Parathyroid adenoma (tissue), 2 donors: ENCODE measurements at regions not wholly inside any gene's neighbourhood (a gene's known extent, or its start where the extent isn't known, plus 50 kb on each side); places are given as distances from the start of the nearest gene placed in this dataset.
A peak's percentile ranks its signal among the peaks of the same experiment; 100 is the strongest.

Experiments used
- H2AFZ ChIP-seq: fragments of 300-600 bp; sonication (generic); one replicate; pipeline ENCODE4 v1.7.0; 2017; ENCODE audit warnings: antibody characterized with exemption, mild to moderate bottlenecking
- H3K27ac ChIP-seq: fragments of 300-600 bp; sonication (generic); one replicate; pipeline ENCODE4 v1.7.0; 2017
- H3K27me3 ChIP-seq: fragments of 300-600 bp; sonication (generic); one replicate; pipeline ENCODE4 v1.7.0; 2017; ENCODE audit warnings: low read length; ENCODE audit not compliant: control insufficient read depth, insufficient read depth
- H3K36me3 ChIP-seq: fragments of 300-600 bp; sonication (generic); one replicate; pipeline ENCODE4 v1.7.0; 2017; ENCODE audit warnings: low read length; ENCODE audit not compliant: control insufficient read depth, insufficient read depth
- H3K4me1 ChIP-seq: fragments of 300-600 bp; sonication (generic); one replicate; pipeline ENCODE4 v1.7.0; 2017; ENCODE audit warnings: control low read depth
- H3K4me2 ChIP-seq: fragments of 300-600 bp; sonication (generic); one replicate; pipeline ENCODE4 v1.7.0; 2017; ENCODE audit warnings: low read length
- H3K4me3 ChIP-seq: fragments of 300-600 bp; sonication (generic); one replicate; pipeline ENCODE4 v1.7.0; 2017; ENCODE audit warnings: low read depth, low read length
- H3K79me2 ChIP-seq: fragments of 300-600 bp; sonication (generic); one replicate; pipeline ENCODE4 v1.7.0; 2017; ENCODE audit warnings: control low read depth
- H3K9ac ChIP-seq: fragments of 300-600 bp; sonication (generic); one replicate; pipeline ENCODE4 v1.7.0; 2017; ENCODE audit warnings: mild to moderate bottlenecking
- H3K9me3 ChIP-seq: fragments of 300-600 bp; sonication (generic); one replicate; pipeline ENCODE4 v1.7.0; 2017; ENCODE audit warnings: low read length; ENCODE audit not compliant: control insufficient read depth
- TF ChIP-seq, protein P1 (sequence below): fragments of 300-600 bp; sonication (generic); IDR thresholded peaks from one replicate; pipeline ENCODE4 v1.7.0; 2017; ENCODE audit warnings: antibody characterized with exemption, mild to moderate bottlenecking
- donor health status: primary hyperparathyroidism.

DNA sequence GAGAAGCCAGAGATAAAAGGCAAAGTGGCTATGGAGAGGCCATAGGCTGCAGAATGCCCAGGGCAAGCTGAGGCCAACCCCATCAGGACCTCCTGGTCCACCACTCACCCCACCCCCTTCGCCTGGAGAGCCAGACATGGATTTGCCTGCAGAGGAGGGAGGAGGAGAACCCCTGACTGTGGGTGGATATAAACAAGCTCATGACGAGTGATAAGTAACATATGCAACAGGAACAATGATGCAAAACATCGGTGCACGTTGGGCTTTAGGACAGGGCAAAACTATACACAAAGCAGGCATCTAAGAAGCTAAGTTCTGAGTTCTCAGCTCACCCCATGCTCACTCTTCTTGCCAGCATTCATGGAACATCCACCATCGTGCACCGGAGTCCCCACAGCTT lies 150.3 kb downstream of the ETS2 start:
- Histone ChIP-seq H3K9me3 (no peaks in the 10 kb centered on the region), H3K4me2 (no peak overlapping the region), H3K9ac (no peak overlapping the region), H3K27me3 (no peaks in the 10 kb centered on the region), H3K36me3 (no peaks in the 10 kb centered on the region), H3K4me3 (no peak overlapping the region), H3K27ac (no peak overlapping the region), H3K4me1 (peaks cover 44% of the 10 kb centered on the region), H3K79me2 (no peaks in the 10 kb centered on the region), H2AFZ (no peak overlapping the region)
- TF ChIP-seq, protein P1, sequence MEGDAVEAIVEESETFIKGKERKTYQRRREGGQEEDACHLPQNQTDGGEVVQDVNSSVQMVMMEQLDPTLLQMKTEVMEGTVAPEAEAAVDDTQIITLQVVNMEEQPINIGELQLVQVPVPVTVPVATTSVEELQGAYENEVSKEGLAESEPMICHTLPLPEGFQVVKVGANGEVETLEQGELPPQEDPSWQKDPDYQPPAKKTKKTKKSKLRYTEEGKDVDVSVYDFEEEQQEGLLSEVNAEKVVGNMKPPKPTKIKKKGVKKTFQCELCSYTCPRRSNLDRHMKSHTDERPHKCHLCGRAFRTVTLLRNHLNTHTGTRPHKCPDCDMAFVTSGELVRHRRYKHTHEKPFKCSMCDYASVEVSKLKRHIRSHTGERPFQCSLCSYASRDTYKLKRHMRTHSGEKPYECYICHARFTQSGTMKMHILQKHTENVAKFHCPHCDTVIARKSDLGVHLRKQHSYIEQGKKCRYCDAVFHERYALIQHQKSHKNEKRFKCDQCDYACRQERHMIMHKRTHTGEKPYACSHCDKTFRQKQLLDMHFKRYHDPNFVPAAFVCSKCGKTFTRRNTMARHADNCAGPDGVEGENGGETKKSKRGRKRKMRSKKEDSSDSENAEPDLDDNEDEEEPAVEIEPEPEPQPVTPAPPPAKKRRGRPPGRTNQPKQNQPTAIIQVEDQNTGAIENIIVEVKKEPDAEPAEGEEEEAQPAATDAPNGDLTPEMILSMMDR: no peak

DNA sequence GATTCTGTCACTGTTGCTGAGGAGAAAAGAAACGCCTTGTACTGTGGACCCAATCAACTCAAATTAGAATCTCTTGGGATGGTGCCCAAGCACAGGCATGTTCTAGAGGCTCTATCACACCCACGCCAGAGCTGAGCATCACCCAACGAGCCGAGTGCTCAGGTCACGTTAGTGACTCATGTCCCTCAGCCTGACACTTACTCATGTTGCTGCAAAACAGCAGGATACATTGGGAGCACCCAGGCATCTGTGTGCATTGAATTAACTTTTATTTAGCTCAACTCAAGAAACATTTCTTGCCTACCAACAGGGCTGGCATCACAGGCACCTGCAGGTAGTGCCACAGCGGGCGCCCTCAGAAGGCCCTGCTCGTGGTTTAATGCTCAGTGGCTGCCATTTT lies 149.8 kb downstream of the ETS2 start:
- no peaks in the 10 kb centered on the region for H3K9me3 ChIP-seq
- no peak overlapping the region for H3K9ac ChIP-seq
- no peak overlapping the region for H3K4me2 ChIP-seq
- H3K36me3 ChIP-seq: no peaks in the 10 kb centered on the region
- no peak overlapping the region for H2AFZ ChIP-seq
- TF ChIP-seq, protein P1: no peak
- H3K79me2 ChIP-seq: no peaks in the 10 kb centered on the region
- H3K4me1 ChIP-seq: peaks cover 45% of the 10 kb centered on the region
- H3K4me3 ChIP-seq: no peak overlapping the region
- H3K27ac ChIP-seq: no peak overlapping the region
- no peaks in the 10 kb centered on the region for H3K27me3 ChIP-seq

DNA sequence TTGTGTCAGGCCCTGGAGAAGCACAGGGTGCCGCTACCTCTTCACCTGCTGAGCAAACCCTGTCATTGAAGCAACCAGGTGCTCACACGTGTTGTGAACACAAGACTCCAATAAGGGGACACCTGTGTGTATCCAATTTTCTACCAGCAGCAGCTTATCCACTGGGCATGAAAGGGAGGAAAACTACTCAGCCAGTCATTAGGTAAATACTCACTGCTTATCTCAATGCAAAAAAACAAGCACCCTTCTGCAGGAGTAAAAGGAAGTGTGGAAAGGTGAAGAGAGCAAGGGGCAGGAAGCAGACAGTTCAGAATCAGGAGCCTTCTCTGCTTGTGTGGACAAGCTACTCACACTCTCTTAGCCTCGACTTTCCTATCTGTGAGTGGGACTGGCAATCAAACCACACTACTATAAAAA lies 148.9 kb downstream of the ETS2 start:
- H3K4me3 ChIP-seq: no peak overlapping the region
- H3K27me3 ChIP-seq: no peaks in the 10 kb centered on the region
- H3K4me2 ChIP-seq: no peak overlapping the region
- H2AFZ ChIP-seq: no peak overlapping the region
- H3K27ac ChIP-seq: no peak overlapping the region
- peaks cover 46% of the 10 kb centered on the region for H3K4me1 ChIP-seq
- H3K9me3 ChIP-seq: no peaks in the 10 kb centered on the region
- no peaks in the 10 kb centered on the region for H3K36me3 ChIP-seq
- no peaks in the 10 kb centered on the region for H3K79me2 ChIP-seq
- H3K9ac ChIP-seq: no peak overlapping the region
- TF ChIP-seq, protein P1: no peak

DNA sequence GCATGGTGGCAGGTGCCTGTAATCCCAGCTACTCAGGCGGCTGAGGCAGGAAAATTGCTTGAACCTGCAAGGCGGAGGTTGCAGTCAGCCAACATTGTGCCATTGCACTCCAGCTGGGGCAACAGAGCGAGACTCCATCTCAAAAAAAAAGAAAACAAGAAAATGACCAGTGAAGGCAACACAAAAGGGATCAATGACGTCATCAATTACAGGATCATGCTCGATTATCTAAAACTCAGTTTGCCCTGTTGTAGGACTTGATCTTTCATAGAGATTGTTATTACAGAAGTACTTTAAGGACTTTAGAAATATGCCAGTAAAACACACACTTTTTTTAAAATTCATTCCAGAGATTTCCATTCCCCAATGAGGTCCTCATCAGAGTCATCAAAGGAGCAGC lies 147.8 kb downstream of the ETS2 start:
- Histone ChIP-seq H3K4me1 (peaks cover 35% of the 10 kb centered on the region), H3K36me3 (no peaks in the 10 kb centered on the region), H3K27me3 (no peaks in the 10 kb centered on the region), H3K4me3 (no peak overlapping the region), H3K79me2 (no peaks in the 10 kb centered on the region), H3K27ac (peak overlapping the region; percentile 97), H3K4me2 (no peak overlapping the region), H2AFZ (no peak overlapping the region), H3K9me3 (no peaks in the 10 kb centered on the region), H3K9ac (no peak overlapping the region)
- TF ChIP-seq, protein P1: no peak

DNA sequence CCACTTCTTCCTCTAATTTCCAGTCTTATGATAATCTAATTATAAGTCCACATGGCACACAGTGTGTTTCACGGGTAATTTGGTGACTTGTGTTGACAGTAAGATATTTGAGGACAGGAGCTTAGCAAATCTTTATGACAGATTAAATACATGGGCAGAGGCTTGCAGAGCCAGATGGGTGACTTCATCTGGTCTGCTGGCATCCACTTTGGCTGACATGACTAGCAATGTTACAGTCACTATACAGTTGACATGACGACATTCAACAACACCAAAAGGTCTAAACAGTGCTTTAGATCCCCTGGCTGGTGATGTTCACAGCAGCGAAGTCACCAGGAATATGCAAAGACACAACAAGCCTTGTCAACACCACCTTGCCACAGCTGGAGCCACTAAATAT lies 147.2 kb downstream of the ETS2 start:
- Histone ChIP-seq H3K27me3 (no peaks in the 10 kb centered on the region), H3K9me3 (no peaks in the 10 kb centered on the region), H3K36me3 (no peaks in the 10 kb centered on the region), H2AFZ (no peak overlapping the region), H3K4me1 (peaks cover 33% of the 10 kb centered on the region), H3K4me2 (no peak overlapping the region), H3K4me3 (no peak overlapping the region), H3K27ac (peak overlapping the region; percentile 97), H3K79me2 (no peaks in the 10 kb centered on the region), H3K9ac (no peak overlapping the region)
- TF ChIP-seq, protein P1: no peak
